ENCODE measurements at regions not wholly inside any gene's neighbourhood (a gene's known extent, or its start where the extent isn't known, plus 50 kb on each side); places are given as distances from the start of the nearest gene placed in this dataset.
"Not testable (repeated sequence)": the region's sequence is repeated elsewhere in the genome, so short reads cannot be mapped to it uniquely, and the experiment has no call there.

- not testable (repeated sequence) for DNase-seq (ENCODE audit: low read depth, low spot score)
Observed at GRCh38 chr13:34747056-34747455, 195.0 kb upstream of the NBEA start.

DNA sequence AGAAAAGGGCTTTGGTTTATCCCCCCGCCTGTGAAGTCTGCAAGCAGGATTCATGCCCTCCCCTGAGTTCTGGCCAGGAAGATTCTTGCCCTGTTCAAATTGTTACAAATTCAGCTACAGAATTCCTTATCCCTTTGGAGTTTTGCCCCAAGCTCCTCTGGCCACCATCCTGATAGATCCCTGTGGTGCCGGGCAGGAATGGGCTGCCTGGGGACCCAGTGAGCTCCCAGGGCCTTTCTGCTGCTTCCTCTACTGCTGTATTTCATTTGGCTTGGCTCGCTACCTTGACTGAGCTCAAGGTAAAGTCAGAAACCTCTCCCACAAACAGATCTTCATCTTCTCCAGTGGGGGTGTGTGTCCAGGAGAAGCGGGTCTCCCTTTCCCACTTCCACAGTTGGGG lies 194.6 kb upstream of the NBEA start:
- no peak for DNase-seq (ENCODE audit: low read depth, low spot score)

DNA sequence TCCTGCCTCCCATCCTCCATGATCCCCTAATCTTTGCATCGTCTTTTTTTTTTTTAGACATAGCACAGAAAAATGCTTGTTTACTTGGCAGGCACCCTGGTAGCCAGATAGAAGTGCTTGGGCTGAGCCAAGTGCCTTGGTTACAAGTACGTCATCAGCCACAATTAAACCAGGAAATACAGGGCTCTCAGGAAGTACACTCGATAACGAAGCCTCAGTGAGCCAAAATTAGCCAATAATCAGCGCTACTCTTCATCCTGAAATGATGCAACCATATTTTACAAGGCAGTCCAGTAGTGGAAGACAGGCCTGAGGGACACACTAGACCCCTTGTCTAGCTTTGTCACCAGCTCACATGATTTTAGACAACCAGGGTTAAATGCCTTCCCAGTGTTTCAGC lies 194.0 kb upstream of the NBEA start:
- DNase-seq (ENCODE audit: low read depth, low spot score): peak; percentile 62

DNA sequence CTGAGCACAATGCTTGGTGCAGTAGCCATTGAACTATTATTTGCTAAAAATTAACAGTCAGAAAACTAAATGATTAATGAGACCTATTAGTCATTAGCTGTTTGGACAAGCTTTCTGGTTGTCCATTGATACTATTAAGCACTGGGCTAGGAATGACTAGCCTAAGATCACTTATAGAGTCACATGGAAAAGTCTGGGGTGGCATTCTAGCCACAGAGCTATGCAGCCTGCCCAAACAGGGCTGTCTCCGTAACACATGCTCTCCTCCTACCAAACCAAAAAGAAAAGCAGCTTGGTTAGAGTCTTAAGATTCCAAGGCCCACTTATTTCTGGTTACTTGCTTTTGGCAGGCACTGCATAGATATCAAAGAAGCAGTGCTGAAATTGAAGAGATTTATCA lies 193.5 kb upstream of the NBEA start:
- no peak for DNase-seq (ENCODE audit: low read depth, low spot score)

DNA sequence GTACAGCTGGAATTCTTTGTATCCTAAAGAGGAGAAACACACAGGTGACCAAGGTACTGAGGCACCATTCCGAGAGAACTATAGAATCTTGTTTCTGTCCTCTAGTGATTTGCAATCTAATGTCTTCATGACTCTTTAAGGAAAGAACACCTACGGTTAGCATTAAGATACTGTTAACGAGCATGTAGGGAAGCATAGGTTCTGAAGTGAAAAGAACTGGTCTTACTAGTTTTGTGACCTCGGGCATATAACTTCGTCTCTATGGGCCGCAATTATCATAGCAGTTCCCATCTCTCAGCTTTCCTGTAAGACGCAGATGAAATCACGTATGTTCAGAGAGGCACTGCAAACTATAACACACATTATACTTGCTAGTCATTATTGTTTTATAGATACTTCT lies 193.0 kb upstream of the NBEA start:
- no peak for DNase-seq (ENCODE audit: low read depth, low spot score)

GRCh38 chr13:34750078-34750931 lies 191.8 kb upstream of the NBEA start:
- no peak for DNase-seq (ENCODE audit: low read depth, low spot score)

DNA sequence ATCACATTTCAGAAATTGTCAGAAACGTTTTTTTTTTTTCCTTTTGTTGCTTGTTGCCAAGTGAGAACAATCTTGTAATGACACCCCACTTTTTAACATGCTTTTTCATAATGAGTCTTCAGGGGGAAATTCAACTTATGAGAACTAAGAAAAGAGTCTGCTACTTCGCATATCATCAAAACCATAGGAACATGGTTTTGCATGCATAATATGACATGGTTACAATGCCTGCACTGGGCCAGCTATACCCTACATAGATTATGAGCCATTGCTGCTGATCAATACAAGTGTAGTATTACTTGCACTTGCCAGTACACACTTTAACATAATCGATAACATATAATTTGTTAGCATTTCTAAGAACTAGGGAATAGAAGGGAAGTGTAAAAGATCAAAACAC lies 191.0 kb upstream of the NBEA start:
- no peak for DNase-seq (ENCODE audit: low read depth, low spot score)

DNA sequence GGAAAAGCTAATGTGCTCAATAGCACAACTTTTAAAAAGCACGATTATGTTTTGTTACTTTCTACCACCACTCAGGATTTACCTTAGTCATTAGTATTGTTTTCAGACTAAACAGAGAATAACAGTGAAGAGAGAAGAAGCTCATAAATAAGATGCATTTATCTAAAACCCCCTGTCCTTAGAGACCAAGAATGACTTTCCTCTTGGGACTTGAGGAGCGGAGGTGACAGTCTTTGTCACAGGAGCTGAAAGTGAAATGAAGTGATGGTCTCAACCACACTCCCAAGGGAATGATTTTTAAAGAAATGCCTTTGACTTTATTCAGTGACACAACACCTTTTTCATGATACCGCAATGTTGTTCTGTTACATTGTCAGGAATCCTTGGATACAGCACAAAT lies 190.6 kb upstream of the NBEA start:
- no peak for DNase-seq (ENCODE audit: low read depth, low spot score)

DNA sequence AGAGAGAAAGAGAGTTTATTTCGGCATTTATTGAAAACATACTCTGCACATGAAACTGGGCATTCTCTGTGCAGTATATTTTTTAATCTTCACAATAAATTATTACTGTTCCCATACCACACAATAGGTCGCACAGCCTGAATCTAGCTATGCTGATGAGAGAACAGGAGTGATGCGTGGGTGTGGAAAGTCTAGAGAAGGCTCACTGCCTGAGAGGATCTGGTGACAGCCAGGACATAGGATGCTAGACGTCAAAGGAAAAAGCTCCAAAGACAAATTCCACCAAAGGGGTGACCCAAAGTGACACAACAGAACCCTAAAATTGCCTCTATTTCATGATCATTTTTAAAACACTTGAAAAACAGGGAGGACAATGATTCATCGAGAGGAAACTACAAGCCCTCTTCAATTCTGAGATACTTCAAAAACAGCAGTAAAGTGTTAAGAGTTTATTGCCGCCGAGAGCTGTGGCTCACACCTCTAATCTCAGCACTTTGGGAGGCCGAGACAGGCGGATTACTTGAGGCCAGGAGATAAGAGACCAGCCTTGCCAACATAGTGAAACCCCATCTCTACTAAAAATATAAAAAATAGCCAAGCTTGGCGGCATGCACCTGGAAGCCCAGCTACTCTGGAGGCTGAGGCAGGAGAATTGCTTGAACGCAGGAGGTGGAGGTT lies 189.6 kb upstream of the NBEA start:
- no peak for DNase-seq (ENCODE audit: low read depth, low spot score)

GRCh38 chr13:34756136-34756535 lies 185.9 kb upstream of the NBEA start:
- no peak for DNase-seq (ENCODE audit: low read depth, low spot score)

- no peak for DNase-seq (ENCODE audit: low read depth, low spot score)
Observed at GRCh38 chr13:34756572-34756971, 185.5 kb upstream of the NBEA start.

DNA sequence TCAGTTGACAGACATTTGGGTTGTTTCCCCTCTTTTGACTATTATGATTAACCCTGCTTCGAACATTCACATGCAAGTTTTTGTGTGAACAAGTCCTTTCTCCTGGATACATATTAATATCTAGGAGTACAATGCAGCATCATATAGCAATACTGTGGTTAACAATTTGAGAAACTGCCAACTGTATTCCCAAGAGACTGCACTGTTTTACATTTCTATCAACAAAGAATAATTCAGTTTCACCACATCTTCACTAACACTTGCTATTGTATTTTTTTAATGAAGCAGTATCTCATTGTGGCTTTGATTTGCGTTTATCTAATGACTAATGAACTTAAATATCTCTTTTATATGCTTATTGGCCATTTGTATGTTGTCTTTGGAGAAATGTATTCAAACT lies 184.6 kb upstream of the NBEA start:
- no peak for DNase-seq (ENCODE audit: low read depth, low spot score)

- DNase-seq (ENCODE audit: low read depth, low spot score): no peak
Observed at GRCh38 chr13:34758628-34759027, 183.4 kb upstream of the NBEA start.

GRCh38 chr13:34762312-34762711 lies 179.8 kb upstream of the NBEA start:
- DNase-seq (ENCODE audit: low read depth, low spot score): no peak

GRCh38 chr13:34764246-34764645 lies 177.8 kb upstream of the NBEA start:
- no peak for DNase-seq (ENCODE audit: low read depth, low spot score)

- no peak for DNase-seq (ENCODE audit: low read depth, low spot score)
Observed at GRCh38 chr13:34765446-34766180, 176.5 kb upstream of the NBEA start.

DNA sequence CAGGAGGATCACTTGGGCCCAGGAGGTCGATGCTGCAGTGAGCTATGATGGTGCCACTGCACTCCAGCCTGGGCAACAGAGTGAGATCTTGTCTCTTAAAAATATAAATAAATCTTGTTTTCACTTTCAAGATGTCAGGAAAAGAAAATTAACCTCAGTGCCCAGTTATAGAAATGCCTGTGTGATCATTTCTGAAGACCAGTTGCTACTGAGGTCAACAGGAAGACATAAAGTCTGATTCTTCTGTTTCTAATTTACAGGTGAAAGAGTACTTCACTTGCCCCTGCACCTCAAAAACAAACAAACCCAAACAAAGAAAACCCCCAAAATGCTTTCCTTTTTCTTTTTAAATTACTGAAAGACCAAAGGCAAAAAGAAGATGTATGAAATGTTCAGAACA lies 174.3 kb upstream of the NBEA start:
- no peak for DNase-seq (ENCODE audit: low read depth, low spot score)

DNA sequence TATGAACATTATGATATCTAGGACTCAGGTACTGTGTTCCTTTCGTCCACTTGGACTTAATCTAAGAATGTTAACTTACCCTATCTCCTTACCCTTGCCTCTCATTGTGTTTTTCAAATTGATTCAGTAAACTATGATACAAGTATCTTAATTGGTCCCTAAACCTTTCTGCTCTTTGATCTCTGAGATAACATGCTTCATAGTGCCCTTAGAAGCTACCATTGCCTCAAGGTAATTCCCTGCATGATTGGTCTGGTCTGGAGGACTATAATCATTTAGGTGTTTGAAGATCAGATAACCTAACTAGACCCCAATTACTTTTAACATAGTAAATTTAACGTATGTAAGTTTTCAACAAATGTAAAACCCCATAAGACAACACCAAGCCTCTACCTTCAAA lies 169.9 kb upstream of the NBEA start:
- no peak for DNase-seq (ENCODE audit: low read depth, low spot score)

GRCh38 chr13:34772881-34773280 lies 169.2 kb upstream of the NBEA start:
- no peak for DNase-seq (ENCODE audit: low read depth, low spot score)

GRCh38 chr13:34776390-34776981 lies 165.6 kb upstream of the NBEA start:
- no peak for DNase-seq (ENCODE audit: low read depth, low spot score)

- no peak for DNase-seq (ENCODE audit: low read depth, low spot score)
Observed at GRCh38 chr13:34777089-34777913, 164.8 kb upstream of the NBEA start.
